ENCODE measurements at regions not wholly inside any gene's neighbourhood (a gene's known extent, or its start where the extent isn't known, plus 50 kb on each side); places are given as distances from the start of the nearest gene placed in this dataset.

GRCh38 chr7:41447450-41448042 lies 255.3 kb downstream of the INHBA start:
- TF ChIP-seq EP300 (IDR thresholded peaks at IDR 0.05; ENCODE audit: borderline replicate concordance): no peak
- no peak for TF ChIP-seq FOXM1 (IDR thresholded peaks at IDR 0.05; ENCODE audit: borderline replicate concordance, low read depth)
- TF ChIP-seq TCF12 (IDR thresholded peaks at IDR 0.05; ENCODE audit: low read depth): no peak
- TF ChIP-seq MAX (IDR thresholded peaks at IDR 0.05): no peak
- TF ChIP-seq EGR1 (IDR thresholded peaks at IDR 0.05): no peak
- TF ChIP-seq TEAD4 (IDR thresholded peaks at IDR 0.05): no peak
- no peak for TF ChIP-seq CEBPB (IDR thresholded peaks at IDR 0.05)
- no peak for TF ChIP-seq REST (IDR thresholded peaks at IDR 0.05; ENCODE audit: low read depth)
- TF ChIP-seq CREB1 (IDR thresholded peaks at IDR 0.05; ENCODE audit: low read depth): no peak

Data from Ishikawa (cell line).